ENCODE measurements at regions not wholly inside any gene's neighbourhood (a gene's known extent, or its start where the extent isn't known, plus 50 kb on each side); places are given as distances from the start of the nearest gene placed in this dataset.
"Not testable (repeated sequence)": the region's sequence is repeated elsewhere in the genome, so short reads cannot be mapped to it uniquely, and the experiment has no call there.

- H3K9me3 ChIP-seq (ENCODE audit: low read depth, low read length), result no peaks in the 10 kb centered on the region
- H3K36me3 ChIP-seq (ENCODE audit: insufficient read depth, low read length), result no peaks in the 10 kb centered on the region
- DNase-seq (ENCODE audit: low read depth, low spot score), result no peak
- no peak overlapping the region for H3K27ac ChIP-seq
- no peak overlapping the region for H3K9ac ChIP-seq (ENCODE audit: insufficient read length)
- H3K4me3 ChIP-seq, result no peak overlapping the region
- no peak for TF ChIP-seq POLR2AphosphoS5 (IDR thresholded peaks at IDR 0.05; ENCODE audit: borderline replicate concordance, low read depth, low read length)
- no peak for TF ChIP-seq EZH2 (IDR thresholded peaks at IDR 0.05)
- no peak for TF ChIP-seq FOXP2 (optimal IDR thresholded peaks at IDR 0.05; ENCODE audit: control extremely low read depth, extremely low read length, insufficient read depth)
Measured at GRCh38 chr2:205865905-205866441, 183.7 kb downstream of the NRP2 start.

DNA sequence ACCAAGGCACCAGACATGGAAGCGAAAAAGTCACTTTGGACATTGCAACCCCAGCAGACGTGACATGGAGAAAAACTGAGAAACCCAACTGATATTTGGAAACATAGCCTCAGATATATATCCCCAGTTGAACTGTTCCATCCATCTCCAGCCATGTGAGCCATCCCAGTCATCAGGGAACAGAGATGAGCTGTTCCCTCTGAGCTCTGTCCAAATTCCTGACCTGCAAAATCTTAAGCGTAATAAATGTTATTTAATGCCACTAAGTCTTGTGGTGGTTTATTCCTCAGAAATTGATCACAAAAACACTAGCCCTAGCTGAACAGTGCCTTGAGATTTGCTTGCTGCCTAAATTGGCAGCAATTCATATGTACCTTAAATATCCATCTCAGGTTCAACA is 182.8 kb downstream of the NRP2 start:
- no peak overlapping the region for H3K4me3 ChIP-seq
- no peaks in the 10 kb centered on the region for H3K9me3 ChIP-seq (ENCODE audit: low read depth, low read length)
- no peak overlapping the region for H3K9ac ChIP-seq (ENCODE audit: insufficient read length)
- TF ChIP-seq EZH2 (IDR thresholded peaks at IDR 0.05) (no peak), FOXP2 (optimal IDR thresholded peaks at IDR 0.05; ENCODE audit: control extremely low read depth, extremely low read length, insufficient read depth) (no peak), POLR2AphosphoS5 (IDR thresholded peaks at IDR 0.05; ENCODE audit: borderline replicate concordance, low read depth, low read length) (no peak)
- DNase-seq (ENCODE audit: low read depth, low spot score), result no peak
- H3K36me3 ChIP-seq (ENCODE audit: insufficient read depth, low read length), result no peaks in the 10 kb centered on the region
- H3K27ac ChIP-seq, result no peak overlapping the region

GRCh38 chr2:205864491-205864890 is 182.2 kb downstream of the NRP2 start:
- Histone ChIP-seq H3K9ac (ENCODE audit: insufficient read length) (no peak overlapping the region), H3K27ac (no peak overlapping the region), H3K4me3 (no peak overlapping the region), H3K9me3 (ENCODE audit: low read depth, low read length) (no peaks in the 10 kb centered on the region), H3K36me3 (ENCODE audit: insufficient read depth, low read length) (no peaks in the 10 kb centered on the region)
- TF ChIP-seq FOXP2 (optimal IDR thresholded peaks at IDR 0.05; ENCODE audit: control extremely low read depth, extremely low read length, insufficient read depth) (no peak), EZH2 (IDR thresholded peaks at IDR 0.05) (no peak), POLR2AphosphoS5 (IDR thresholded peaks at IDR 0.05; ENCODE audit: borderline replicate concordance, low read depth, low read length) (no peak)
- DNase-seq (ENCODE audit: low read depth, low spot score), result no peak

DNA sequence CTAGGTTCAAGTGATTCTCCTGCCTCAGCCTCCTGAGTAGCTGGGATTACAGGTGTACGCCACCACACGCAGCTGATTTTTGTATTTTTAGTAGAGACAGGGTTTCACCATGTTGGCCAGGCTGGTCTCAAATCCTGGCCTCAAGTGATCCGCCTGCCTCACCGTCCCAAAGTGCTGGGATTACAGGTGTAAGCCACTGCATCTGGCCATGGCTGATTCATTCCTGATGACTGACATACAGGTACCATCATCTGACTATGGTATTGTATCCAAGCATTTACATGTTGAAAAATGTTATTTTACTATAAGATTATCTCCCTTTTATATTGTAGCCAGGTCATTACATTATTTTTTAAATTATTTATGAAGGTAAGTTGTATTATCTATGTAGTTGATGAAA is 180.5 kb downstream of the NRP2 start:
- not testable (repeated sequence) for H3K36me3 ChIP-seq (ENCODE audit: insufficient read depth, low read length); H3K27ac ChIP-seq; DNase-seq (ENCODE audit: low read depth, low spot score); H3K4me3 ChIP-seq; H3K9me3 ChIP-seq (ENCODE audit: low read depth, low read length); H3K9ac ChIP-seq (ENCODE audit: insufficient read length)

- Histone ChIP-seq H3K4me3 (no peak overlapping the region), H3K9ac (ENCODE audit: insufficient read length) (no peak overlapping the region), H3K27ac (no peak overlapping the region), H3K9me3 (ENCODE audit: low read depth, low read length) (no peaks in the 10 kb centered on the region), H3K36me3 (ENCODE audit: insufficient read depth, low read length) (no peaks in the 10 kb centered on the region)
- no peak for DNase-seq (ENCODE audit: low read depth, low spot score)
- no peak for TF ChIP-seq POLR2AphosphoS5 (IDR thresholded peaks at IDR 0.05; ENCODE audit: borderline replicate concordance, low read depth, low read length)
- TF ChIP-seq EZH2 (IDR thresholded peaks at IDR 0.05), result no peak
- no peak for TF ChIP-seq FOXP2 (optimal IDR thresholded peaks at IDR 0.05; ENCODE audit: control extremely low read depth, extremely low read length, insufficient read depth)
Measured at GRCh38 chr2:205860885-205861284, 178.6 kb downstream of the NRP2 start.

DNA sequence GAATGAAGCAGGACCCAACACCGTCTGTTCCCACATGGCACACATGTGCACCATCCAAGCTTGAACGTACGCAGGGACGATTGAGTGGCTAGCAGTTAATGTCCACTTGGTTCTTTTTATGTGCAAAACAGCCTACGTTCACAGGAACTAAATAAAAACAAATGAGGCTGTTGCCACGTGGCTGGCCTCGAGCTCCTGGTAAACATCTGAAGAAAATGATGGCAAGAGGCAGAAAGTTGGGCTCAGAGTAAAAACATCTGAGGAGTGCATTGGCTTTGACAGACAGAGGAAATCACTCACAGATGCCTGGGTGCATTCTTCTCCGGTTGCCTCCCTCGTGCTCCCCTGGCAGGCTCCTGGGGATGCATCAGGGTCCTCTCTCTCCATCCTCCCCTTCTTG is 177.9 kb downstream of the NRP2 start:
- TF ChIP-seq EZH2 (IDR thresholded peaks at IDR 0.05) (no peak), FOXP2 (optimal IDR thresholded peaks at IDR 0.05; ENCODE audit: control extremely low read depth, extremely low read length, insufficient read depth) (no peak), POLR2AphosphoS5 (IDR thresholded peaks at IDR 0.05; ENCODE audit: borderline replicate concordance, low read depth, low read length) (no peak)
- H3K36me3 ChIP-seq (ENCODE audit: insufficient read depth, low read length), result no peaks in the 10 kb centered on the region
- no peak for DNase-seq (ENCODE audit: low read depth, low spot score)
- no peak overlapping the region for H3K27ac ChIP-seq
- no peaks in the 10 kb centered on the region for H3K9me3 ChIP-seq (ENCODE audit: low read depth, low read length)
- H3K4me3 ChIP-seq, result no peak overlapping the region
- no peak overlapping the region for H3K9ac ChIP-seq (ENCODE audit: insufficient read length)

DNA sequence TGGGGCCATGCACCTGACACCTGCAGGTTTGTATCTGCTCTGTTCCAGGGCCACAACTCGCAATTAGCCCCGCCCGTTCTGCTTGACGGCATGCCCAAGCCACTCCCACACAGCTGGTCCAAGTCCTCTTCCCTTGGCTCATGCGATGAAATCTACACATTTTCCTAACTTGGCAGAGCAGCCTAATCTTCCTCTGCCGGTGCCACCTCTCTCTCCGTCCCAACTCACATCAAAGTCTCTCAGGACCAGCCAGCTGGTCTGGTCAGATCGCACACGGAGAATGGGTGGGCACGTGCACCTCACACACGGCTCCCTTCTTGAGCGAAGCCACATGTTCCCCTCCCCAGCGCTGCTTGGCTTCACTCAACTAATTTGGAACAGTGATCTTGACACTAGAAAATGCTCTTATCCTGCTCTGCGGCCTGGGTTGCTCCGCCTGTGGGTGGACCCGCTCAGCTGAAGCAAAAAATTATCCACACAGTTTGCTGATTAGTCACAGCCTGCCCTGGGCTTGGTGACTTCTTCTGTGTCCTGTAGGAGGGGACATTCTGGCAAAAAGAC is 176.7 kb downstream of the NRP2 start:
- Histone ChIP-seq H3K9ac (ENCODE audit: insufficient read length) (no peak overlapping the region), H3K4me3 (no peak overlapping the region), H3K27ac (no peak overlapping the region), H3K36me3 (ENCODE audit: insufficient read depth, low read length) (no peaks in the 10 kb centered on the region), H3K9me3 (ENCODE audit: low read depth, low read length) (no peaks in the 10 kb centered on the region)
- TF ChIP-seq EZH2 (IDR thresholded peaks at IDR 0.05) (no peak), POLR2AphosphoS5 (IDR thresholded peaks at IDR 0.05; ENCODE audit: borderline replicate concordance, low read depth, low read length) (no peak), FOXP2 (optimal IDR thresholded peaks at IDR 0.05; ENCODE audit: control extremely low read depth, extremely low read length, insufficient read depth) (no peak)
- no peak for DNase-seq (ENCODE audit: low read depth, low spot score)

- H3K4me3 ChIP-seq, result no peak overlapping the region
- H3K27ac ChIP-seq, result no peak overlapping the region
- H3K9me3 ChIP-seq (ENCODE audit: low read depth, low read length), result no peaks in the 10 kb centered on the region
- no peaks in the 10 kb centered on the region for H3K36me3 ChIP-seq (ENCODE audit: insufficient read depth, low read length)
- H3K9ac ChIP-seq (ENCODE audit: insufficient read length), result no peak overlapping the region
- no peak for DNase-seq (ENCODE audit: low read depth, low spot score)
- TF ChIP-seq POLR2AphosphoS5 (IDR thresholded peaks at IDR 0.05; ENCODE audit: borderline replicate concordance, low read depth, low read length) (no peak), FOXP2 (optimal IDR thresholded peaks at IDR 0.05; ENCODE audit: control extremely low read depth, extremely low read length, insufficient read depth) (no peak), EZH2 (IDR thresholded peaks at IDR 0.05) (no peak)
Measured at GRCh38 chr2:205858275-205858674, 176.0 kb downstream of the NRP2 start.

Data from SK-N-MC (cell line).